Stomach (tissue), 8 donors: ENCODE measurements at regions not wholly inside any gene's neighbourhood (a gene's known extent, or its start where the extent isn't known, plus 50 kb on each side); places are given as distances from the start of the nearest gene placed in this dataset.
A peak's percentile ranks its signal among the peaks of the same experiment; 100 is the strongest.

ENCODE experiments used
- DNase-seq, 2 donors: peaks; one replicate each; pipeline versions ENCODE4 v3.0.0 to v3.0.0-alpha.2; 2013 to 2019
- H3K27ac ChIP-seq, 5 donors: fragments of 200-600 bp in 4 of 5; sonication (generic) in 4 of 5; one replicate each; pipeline ENCODE4 v1.5.1; 2013 to 2019; ENCODE audit warnings: mild to moderate bottlenecking in 1 of 5, moderate library complexity in 1 of 5
- H3K27me3 ChIP-seq, 3 donors: fragments of 200-600 bp; sonication (generic); one replicate each; pipeline ENCODE4 v1.5.1; 2017 to 2019; ENCODE audit warnings: mixed run types in 1 of 3
- H3K36me3 ChIP-seq, 4 donors: fragments of 200-600 bp; sonication (generic); 1 replicate in 3 of 4; 2 replicates in 1 of 4; pipeline ENCODE4 v1.5.1; 2016 to 2019
- H3K4me1 ChIP-seq, 4 donors: fragments of 200-600 bp; sonication (generic); one replicate each; pipeline ENCODE4 v1.5.1; 2016 to 2019
- H3K4me3 ChIP-seq, 4 donors: fragments of 200-600 bp; sonication (generic) in 3 of 4; one replicate each; pipeline ENCODE4 v1.5.1; 2016 to 2019; ENCODE audit warnings: mild to moderate bottlenecking in 1 of 4
- H3K9me3 ChIP-seq, 4 donors: fragments of 200-600 bp; sonication (generic); one replicate each; pipeline ENCODE4 v1.5.1; 2016 to 2019
- EP300 ChIP-seq: sonication (generic); formaldehyde crosslinking; IDR thresholded peaks from one replicate; pipeline ENCODE4 v1.6.1; 2017; ENCODE audit warnings: antibody characterized with exemption
- POLR2A ChIP-seq, 4 donors: fragments of 450-650 bp; IDR thresholded peaks; one replicate each; pipeline ENCODE4 v1.6.1; 2016; ENCODE audit warnings: antibody characterized with exemption in 4 of 4, control low read depth in 2 of 4, mild to moderate bottlenecking in 1 of 4, moderate library complexity in 1 of 4
- POLR2AphosphoS5 ChIP-seq, 3 donors: sonication (generic); formaldehyde crosslinking; IDR thresholded peaks; one replicate each; pipeline ENCODE4 v1.6.1; 2016; ENCODE audit warnings: antibody characterized with exemption in 3 of 3
- WGBS, 5 donors: extraction: QIAGEN DNeasy Blood & Tissue Kit in 3 of 5; methylation state at CpG; one replicate each; pipeline versions ENCODE4 v1.1.5 to v1.1.7; 2013 to 2018; 5-methylcytosine and 5-hydroxymethylcytosine counted together
- intact Hi-C: fragments of 100-400 bp; cut with DNase I; formaldehyde crosslinking; loops from one replicate; pipeline ENCODE4 v1.15.1; 2023; ENCODE audit warnings: low total_unique reads
- TF ChIP-seq, protein P1 (sequence below), 7 experiments: fragments of 450-650 bp in 4 of 7; fragments of 200-600 bp in 3 of 7; sonication (generic) in 3 of 7; IDR thresholded peaks; one replicate each; pipeline ENCODE4 v1.5.1; 2016 to 2019; ENCODE audit warnings: antibody characterized with exemption in 7 of 7, control low read depth in 2 of 7, mild to moderate bottlenecking in 1 of 7
- donor health status: healthy with polysubstance abuse.
- donor health status: Bipolar disorder and iron deficiency.
- donor health status: healthy.

DNA sequence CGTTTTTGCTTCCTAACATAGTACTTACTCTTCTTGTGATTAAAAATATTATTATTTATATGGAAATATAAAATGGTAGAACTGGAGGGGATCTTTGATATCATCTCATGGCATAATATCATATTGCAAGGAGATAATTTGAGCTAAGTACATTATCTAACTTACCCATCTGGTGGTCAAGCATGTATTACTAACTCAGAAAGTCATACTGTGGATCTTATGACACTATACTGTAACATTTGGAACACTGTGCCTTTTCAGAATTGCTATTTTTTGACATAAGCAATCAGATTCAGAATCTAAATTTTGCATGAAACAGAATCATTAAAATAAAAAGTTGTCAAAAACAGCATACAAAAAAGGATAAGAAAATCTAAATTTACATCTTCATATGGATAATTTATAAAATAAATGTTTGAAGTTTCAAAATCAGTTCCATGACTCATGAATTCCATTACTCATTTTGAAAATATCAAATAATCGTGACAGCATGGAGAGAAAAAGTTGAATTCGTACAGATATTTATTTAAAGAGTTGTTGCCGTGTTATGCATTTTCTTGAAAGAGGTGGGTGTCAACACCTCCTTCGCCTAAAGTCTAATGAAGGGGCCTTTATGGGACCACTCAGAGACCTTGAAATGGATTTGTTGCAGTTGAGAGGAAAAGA, 928.1 kb downstream of the PDHA2 start:
- Histone ChIP-seq H3K4me1 (no peaks in the 10 kb centered on the region), H3K9me3 (no peaks in the 10 kb centered on the region), H3K27ac (no peak overlapping the region), H3K36me3 (no peaks in the 10 kb centered on the region), H3K27me3 (no peaks in the 10 kb centered on the region), H3K4me3 (no peak overlapping the region)
- DNase-seq, result no peak
- intact Hi-C loops, result no loop called here
- TF ChIP-seq POLR2AphosphoS5 (IDR thresholded peaks at IDR 0.05) (no peak), POLR2A (IDR thresholded peaks at IDR 0.05) (no peak), EP300 (no peak)
- TF ChIP-seq, protein P1, sequence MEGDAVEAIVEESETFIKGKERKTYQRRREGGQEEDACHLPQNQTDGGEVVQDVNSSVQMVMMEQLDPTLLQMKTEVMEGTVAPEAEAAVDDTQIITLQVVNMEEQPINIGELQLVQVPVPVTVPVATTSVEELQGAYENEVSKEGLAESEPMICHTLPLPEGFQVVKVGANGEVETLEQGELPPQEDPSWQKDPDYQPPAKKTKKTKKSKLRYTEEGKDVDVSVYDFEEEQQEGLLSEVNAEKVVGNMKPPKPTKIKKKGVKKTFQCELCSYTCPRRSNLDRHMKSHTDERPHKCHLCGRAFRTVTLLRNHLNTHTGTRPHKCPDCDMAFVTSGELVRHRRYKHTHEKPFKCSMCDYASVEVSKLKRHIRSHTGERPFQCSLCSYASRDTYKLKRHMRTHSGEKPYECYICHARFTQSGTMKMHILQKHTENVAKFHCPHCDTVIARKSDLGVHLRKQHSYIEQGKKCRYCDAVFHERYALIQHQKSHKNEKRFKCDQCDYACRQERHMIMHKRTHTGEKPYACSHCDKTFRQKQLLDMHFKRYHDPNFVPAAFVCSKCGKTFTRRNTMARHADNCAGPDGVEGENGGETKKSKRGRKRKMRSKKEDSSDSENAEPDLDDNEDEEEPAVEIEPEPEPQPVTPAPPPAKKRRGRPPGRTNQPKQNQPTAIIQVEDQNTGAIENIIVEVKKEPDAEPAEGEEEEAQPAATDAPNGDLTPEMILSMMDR (IDR thresholded peaks at IDR 0.05), result no peak
- WGBS, 5 donors, result 86 to 94% (median 89%) methylated on average over 5 of the region's 5 CpGs

DNA sequence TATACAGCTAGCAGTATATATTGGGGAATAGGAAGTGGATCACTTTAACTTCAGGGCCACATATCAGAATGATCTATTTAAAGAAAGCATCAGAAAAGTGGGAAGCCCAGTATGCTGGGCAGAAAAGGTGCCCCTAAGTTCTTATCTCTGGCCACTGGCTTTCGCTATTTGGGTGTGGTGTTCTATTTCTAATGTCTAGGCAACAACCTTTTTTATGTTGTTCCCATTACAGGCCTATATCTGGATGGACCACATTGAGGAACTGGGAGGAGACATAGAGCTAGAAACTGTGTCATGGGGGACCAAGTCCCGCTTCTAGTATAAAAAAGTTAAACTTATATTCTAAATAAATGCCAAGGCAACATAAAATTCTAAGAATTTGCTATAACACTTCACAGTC, 935.6 kb downstream of the PDHA2 start:
- WGBS, 5 donors, result 75 to 92% (median 80%) methylated on average over 2 of the region's 2 CpGs
- intact Hi-C loops, result no loop called here
- TF ChIP-seq POLR2A (IDR thresholded peaks at IDR 0.05) (no peak), POLR2AphosphoS5 (IDR thresholded peaks at IDR 0.05) (no peak), EP300 (no peak)
- TF ChIP-seq, protein P1 (IDR thresholded peaks at IDR 0.05), result no peak
- Histone ChIP-seq H3K27me3 (no peaks in the 10 kb centered on the region), H3K27ac (no peak overlapping the region), H3K9me3 (no peaks in the 10 kb centered on the region), H3K36me3 (no peaks in the 10 kb centered on the region), H3K4me3 (no peak overlapping the region), H3K4me1 (no peaks in the 10 kb centered on the region)
- DNase-seq, result no peak

DNA sequence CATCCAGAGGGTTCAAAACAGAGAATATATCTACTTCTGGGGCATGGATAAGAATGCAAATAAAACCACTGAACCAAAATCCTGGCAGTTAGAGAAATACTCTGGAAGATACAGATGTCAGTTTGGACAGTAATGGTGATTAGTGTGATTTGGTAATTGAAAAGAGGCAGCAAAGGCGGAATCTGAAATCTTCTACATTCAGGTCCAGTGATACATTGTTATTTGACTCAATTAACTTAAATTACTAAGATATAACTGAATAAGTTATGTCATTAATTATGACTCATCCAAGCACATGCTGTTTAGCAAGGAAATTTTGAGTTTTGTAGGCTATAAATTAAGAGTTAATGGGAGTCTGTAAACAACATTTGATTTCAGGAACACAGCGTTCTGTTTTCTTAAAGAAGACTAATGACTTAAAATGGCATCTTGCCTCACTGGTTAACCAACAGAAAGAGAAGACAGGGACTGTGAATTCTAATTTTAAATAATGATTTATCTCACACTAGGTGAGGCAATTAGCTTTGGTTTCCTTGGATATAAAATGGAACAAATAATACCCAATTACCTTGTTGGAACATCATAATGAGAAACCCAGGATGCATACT, 937.1 kb downstream of the PDHA2 start:
- Histone ChIP-seq H3K4me1 (no peaks in the 10 kb centered on the region), H3K27ac (no peak overlapping the region), H3K36me3 (no peaks in the 10 kb centered on the region), H3K27me3 (no peaks in the 10 kb centered on the region), H3K9me3 (no peaks in the 10 kb centered on the region), H3K4me3 (no peak overlapping the region)
- intact Hi-C loops, result no loop called here
- peak in 1 of 2 donors; percentile 8 for DNase-seq
- WGBS, 5 donors, result 67 to 87% (median 78%) methylated on average over 2 of the region's 2 CpGs
- TF ChIP-seq POLR2A (IDR thresholded peaks at IDR 0.05) (no peak), EP300 (no peak), POLR2AphosphoS5 (IDR thresholded peaks at IDR 0.05) (no peak)
- TF ChIP-seq, protein P1 (IDR thresholded peaks at IDR 0.05), result no peak

DNA sequence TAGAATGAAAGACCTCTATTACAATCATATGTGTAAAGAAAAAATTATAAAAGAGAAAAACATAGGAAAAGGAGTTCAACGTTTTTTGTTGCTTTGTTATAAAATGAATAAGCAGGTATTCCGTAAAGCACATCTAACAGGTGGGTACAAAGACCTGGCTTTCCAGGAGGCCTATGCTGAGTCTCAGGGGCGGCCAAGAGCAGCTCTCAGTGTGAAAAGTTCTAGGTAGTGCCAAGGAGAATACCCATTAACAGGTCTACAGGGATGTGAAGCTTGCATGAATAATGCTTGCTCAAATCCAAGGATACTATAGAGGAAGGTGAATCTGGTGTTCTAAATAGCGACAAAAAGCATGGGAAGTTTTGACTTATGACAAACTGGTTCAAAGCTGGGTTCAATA, 944.4 kb downstream of the PDHA2 start:
- 81 to 88% (median 86%) methylated on average over 4 of the region's 4 CpGs for WGBS, 5 donors
- H3K27me3 ChIP-seq, result no peaks in the 10 kb centered on the region
- no peak for TF ChIP-seq POLR2AphosphoS5 (IDR thresholded peaks at IDR 0.05)
- TF ChIP-seq, protein P1 (IDR thresholded peaks at IDR 0.05), result no peak
- no peak for TF ChIP-seq EP300
- no peak for TF ChIP-seq POLR2A (IDR thresholded peaks at IDR 0.05)

More for the DNA sequence above, 944.4 kb downstream of the PDHA2 start:
- H3K9me3 ChIP-seq, result no peaks in the 10 kb centered on the region
- no peaks in the 10 kb centered on the region for H3K4me1 ChIP-seq
- no peak overlapping the region for H3K27ac ChIP-seq
- no peak for DNase-seq
- no peak overlapping the region for H3K4me3 ChIP-seq
- intact Hi-C loops, result no loop called here
- no peaks in the 10 kb centered on the region for H3K36me3 ChIP-seq
